ENCODE measurements at regions not wholly inside any gene's neighbourhood (a gene's known extent, or its start where the extent isn't known, plus 50 kb on each side); places are given as distances from the start of the nearest gene placed in this dataset.

DNA sequence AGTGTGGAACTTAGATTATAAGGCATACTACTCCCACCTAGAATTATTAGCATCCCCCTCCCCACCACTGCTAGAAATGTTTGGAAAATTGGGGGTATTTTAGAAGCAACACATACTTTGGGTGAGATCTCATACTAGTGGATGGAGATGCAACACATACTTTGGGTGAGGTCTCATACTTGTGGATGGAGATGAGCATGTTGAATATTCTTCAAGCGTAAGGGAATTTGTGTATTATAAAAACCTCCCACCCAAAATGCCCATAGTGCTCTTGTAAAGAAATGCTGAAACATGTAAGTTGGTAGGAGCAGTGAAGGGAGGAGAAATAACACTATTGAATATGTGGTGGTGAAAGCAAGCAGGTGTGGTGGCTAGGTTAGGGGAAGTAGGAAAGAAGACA lies 124.0 kb upstream of the EPHA3 start:
- TF ChIP-seq FOXM1 (IDR thresholded peaks at IDR 0.05; ENCODE audit: low read depth): no peak
- no peak for TF ChIP-seq RFX5 (IDR thresholded peaks at IDR 0.05; ENCODE audit: low read length)
- TF ChIP-seq, protein P1, sequence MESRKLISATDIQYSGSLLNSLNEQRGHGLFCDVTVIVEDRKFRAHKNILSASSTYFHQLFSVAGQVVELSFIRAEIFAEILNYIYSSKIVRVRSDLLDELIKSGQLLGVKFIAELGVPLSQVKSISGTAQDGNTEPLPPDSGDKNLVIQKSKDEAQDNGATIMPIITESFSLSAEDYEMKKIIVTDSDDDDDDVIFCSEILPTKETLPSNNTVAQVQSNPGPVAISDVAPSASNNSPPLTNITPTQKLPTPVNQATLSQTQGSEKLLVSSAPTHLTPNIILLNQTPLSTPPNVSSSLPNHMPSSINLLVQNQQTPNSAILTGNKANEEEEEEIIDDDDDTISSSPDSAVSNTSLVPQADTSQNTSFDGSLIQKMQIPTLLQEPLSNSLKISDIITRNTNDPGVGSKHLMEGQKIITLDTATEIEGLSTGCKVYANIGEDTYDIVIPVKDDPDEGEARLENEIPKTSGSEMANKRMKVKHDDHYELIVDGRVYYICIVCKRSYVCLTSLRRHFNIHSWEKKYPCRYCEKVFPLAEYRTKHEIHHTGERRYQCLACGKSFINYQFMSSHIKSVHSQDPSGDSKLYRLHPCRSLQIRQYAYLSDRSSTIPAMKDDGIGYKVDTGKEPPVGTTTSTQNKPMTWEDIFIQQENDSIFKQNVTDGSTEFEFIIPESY (IDR thresholded peaks at IDR 0.05; ENCODE audit: borderline replicate concordance, low read depth): no peak
- TF ChIP-seq, protein P2, sequence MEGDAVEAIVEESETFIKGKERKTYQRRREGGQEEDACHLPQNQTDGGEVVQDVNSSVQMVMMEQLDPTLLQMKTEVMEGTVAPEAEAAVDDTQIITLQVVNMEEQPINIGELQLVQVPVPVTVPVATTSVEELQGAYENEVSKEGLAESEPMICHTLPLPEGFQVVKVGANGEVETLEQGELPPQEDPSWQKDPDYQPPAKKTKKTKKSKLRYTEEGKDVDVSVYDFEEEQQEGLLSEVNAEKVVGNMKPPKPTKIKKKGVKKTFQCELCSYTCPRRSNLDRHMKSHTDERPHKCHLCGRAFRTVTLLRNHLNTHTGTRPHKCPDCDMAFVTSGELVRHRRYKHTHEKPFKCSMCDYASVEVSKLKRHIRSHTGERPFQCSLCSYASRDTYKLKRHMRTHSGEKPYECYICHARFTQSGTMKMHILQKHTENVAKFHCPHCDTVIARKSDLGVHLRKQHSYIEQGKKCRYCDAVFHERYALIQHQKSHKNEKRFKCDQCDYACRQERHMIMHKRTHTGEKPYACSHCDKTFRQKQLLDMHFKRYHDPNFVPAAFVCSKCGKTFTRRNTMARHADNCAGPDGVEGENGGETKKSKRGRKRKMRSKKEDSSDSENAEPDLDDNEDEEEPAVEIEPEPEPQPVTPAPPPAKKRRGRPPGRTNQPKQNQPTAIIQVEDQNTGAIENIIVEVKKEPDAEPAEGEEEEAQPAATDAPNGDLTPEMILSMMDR (IDR thresholded peaks at IDR 0.05): no peak
- no peak for TF ChIP-seq CHD2 (IDR thresholded peaks at IDR 0.05; ENCODE audit: low read length, partially characterized antibody)
- no peak for TF ChIP-seq POLR2AphosphoS5 (IDR thresholded peaks at IDR 0.05; ENCODE audit: low read depth, low read length)
- TF ChIP-seq YY1 (IDR thresholded peaks at IDR 0.05; ENCODE audit: low read depth): no peak
- no peak for TF ChIP-seq SIN3A (IDR thresholded peaks at IDR 0.05; ENCODE audit: borderline replicate concordance, low read depth, low read length)
